ENCODE measurements at regions not wholly inside any gene's neighbourhood (a gene's known extent, or its start where the extent isn't known, plus 50 kb on each side); places are given as distances from the start of the nearest gene placed in this dataset.

GRCh38 chr1:25107643-25108010, 124.7 kb downstream of the SYF2 start:
- ChIA-PET POLR2A (no interaction called here), CTCF (ENCODE audit: unreplicated experiment) (no interaction called here)
- Histone ChIP-seq H3K27ac (ENCODE audit: low read depth, low read length, poor library complexity, severe bottlenecking) (no peak overlapping the region), H2AFZ (ENCODE audit: low read length) (no peak overlapping the region), H3K4me2 (ENCODE audit: low read length) (no peak overlapping the region), H3K9me3 (ENCODE audit: low read length) (peaks cover 12% of the 10 kb centered on the region), H4K20me1 (ENCODE audit: insufficient read depth, low read length) (no peaks in the 10 kb centered on the region), H3K9me2 (ENCODE audit: insufficient read depth, low read length) (no peaks in the 10 kb centered on the region), H3K36me3 (ENCODE audit: insufficient read depth, low read length) (no peaks in the 10 kb centered on the region), H3K4me1 (ENCODE audit: insufficient read depth, low read length, poor library complexity, severe bottlenecking) (no peaks in the 10 kb centered on the region), H3K4me3 (ENCODE audit: low read depth, low read length, poor library complexity, severe bottlenecking) (no peak overlapping the region), H3K79me2 (ENCODE audit: insufficient read depth, low read depth, low read length) (no peaks in the 10 kb centered on the region)
- intact Hi-C loops (cut with micrococcal nuclease; ENCODE audit: unreplicated experiment), result no loop called here
- no peak for DNase-seq (ENCODE audit: low spot score)
- no TSS peak for BruUV-seq (replicated peaks)
- TF ChIP-seq EZH2phosphoT487 (IDR thresholded peaks at IDR 0.05; ENCODE audit: borderline replicate concordance, low read depth, low read length) (no peak), CTCF (conservative IDR thresholded peaks at IDR 0.05; ENCODE audit: low read length) (no peak)

- Histone ChIP-seq H4K20me1 (ENCODE audit: insufficient read depth, low read length) (no peaks in the 10 kb centered on the region), H3K4me2 (ENCODE audit: low read length) (no peak overlapping the region), H3K9me2 (ENCODE audit: insufficient read depth, low read length) (no peaks in the 10 kb centered on the region), H2AFZ (ENCODE audit: low read length) (no peak overlapping the region), H3K4me1 (ENCODE audit: insufficient read depth, low read length, poor library complexity, severe bottlenecking) (no peaks in the 10 kb centered on the region), H3K79me2 (ENCODE audit: insufficient read depth, low read depth, low read length) (no peaks in the 10 kb centered on the region), H3K9me3 (ENCODE audit: low read length) (peaks cover 12% of the 10 kb centered on the region), H3K4me3 (ENCODE audit: low read depth, low read length, poor library complexity, severe bottlenecking) (no peak overlapping the region), H3K36me3 (ENCODE audit: insufficient read depth, low read length) (no peaks in the 10 kb centered on the region), H3K27ac (ENCODE audit: low read depth, low read length, poor library complexity, severe bottlenecking) (no peak overlapping the region)
- no peak for DNase-seq (ENCODE audit: low spot score)
- no TSS peak for BruUV-seq (replicated peaks)
- ChIA-PET CTCF (ENCODE audit: unreplicated experiment) (no interaction called here), POLR2A (no interaction called here)
- intact Hi-C loops (cut with micrococcal nuclease; ENCODE audit: unreplicated experiment), result no loop called here
- TF ChIP-seq CTCF (conservative IDR thresholded peaks at IDR 0.05; ENCODE audit: low read length), result no peak
- no peak for TF ChIP-seq EZH2phosphoT487 (IDR thresholded peaks at IDR 0.05; ENCODE audit: borderline replicate concordance, low read depth, low read length)
Measured at GRCh38 chr1:25106976-25107642, 125.2 kb downstream of the SYF2 start.

- H3K4me3 ChIP-seq (ENCODE audit: low read depth, low read length, poor library complexity, severe bottlenecking), result no peak overlapping the region
- H3K4me2 ChIP-seq (ENCODE audit: low read length), result no peak overlapping the region
- POLR2A ChIA-PET, result interaction anchor here (0.5 kb wide), 1 partner anchor 542 kb away, joined by 3 read pairs; no protein-coding TSS in a partner anchor
- H3K9me3 ChIP-seq (ENCODE audit: low read length), result peaks cover 12% of the 10 kb centered on the region
- H3K36me3 ChIP-seq (ENCODE audit: insufficient read depth, low read length), result no peaks in the 10 kb centered on the region
- peaks cover 3% of the 10 kb centered on the region for H3K4me1 ChIP-seq (ENCODE audit: insufficient read depth, low read length, poor library complexity, severe bottlenecking)
- H3K9me2 ChIP-seq (ENCODE audit: insufficient read depth, low read length), result no peaks in the 10 kb centered on the region
- H3K27ac ChIP-seq (ENCODE audit: low read depth, low read length, poor library complexity, severe bottlenecking), result no peak overlapping the region
- no peak for TF ChIP-seq CTCF (conservative IDR thresholded peaks at IDR 0.05; ENCODE audit: low read length)
- no peak for TF ChIP-seq EZH2phosphoT487 (IDR thresholded peaks at IDR 0.05; ENCODE audit: borderline replicate concordance, low read depth, low read length)
- no TSS peak for BruUV-seq (replicated peaks)
- CTCF ChIA-PET (ENCODE audit: unreplicated experiment), result no interaction called here
- no peak for DNase-seq (ENCODE audit: low spot score)
- H4K20me1 ChIP-seq (ENCODE audit: insufficient read depth, low read length), result no peaks in the 10 kb centered on the region
- no peaks in the 10 kb centered on the region for H3K79me2 ChIP-seq (ENCODE audit: insufficient read depth, low read depth, low read length)
- H2AFZ ChIP-seq (ENCODE audit: low read length), result no peak overlapping the region
- intact Hi-C loops (cut with micrococcal nuclease; ENCODE audit: unreplicated experiment), result no loop called here
Measured at GRCh38 chr1:25106352-25106751, 126.0 kb downstream of the SYF2 start.
